ACC112 (cell line): ENCODE measurements at regions not wholly inside any gene's neighbourhood (a gene's known extent, or its start where the extent isn't known, plus 50 kb on each side); places are given as distances from the start of the nearest gene placed in this dataset.

Experiments used
- H2AFZ ChIP-seq: fragments of 200-600 bp; sonication (generic); one replicate; pipeline ENCODE4 v1.6.0; 2017; ENCODE audit warnings: antibody characterized with exemption, low read length; ENCODE audit not compliant: unreplicated experiment
- H3K27ac ChIP-seq: fragments of 200-600 bp; sonication (generic); 2 replicates; pipeline ENCODE4 v1.5.1; 2014; ENCODE audit warnings: low read depth, mild to moderate bottlenecking, antibody characterized with exemption, low read length, moderate library complexity
- H3K27me3 ChIP-seq: fragments of 200-600 bp; sonication (generic); 2 replicates; pipeline ENCODE4 v1.6.1; 2014; ENCODE audit warnings: mild to moderate bottlenecking, antibody characterized with exemption, low read length, moderate library complexity, mixed read lengths; ENCODE audit not compliant: insufficient read depth
- H3K36me3 ChIP-seq: fragments of 200-600 bp; sonication (generic); 2 replicates; pipeline ENCODE4 v1.6.1; 2016; ENCODE audit warnings: mild to moderate bottlenecking, antibody characterized with exemption, low read length, moderate library complexity, mixed read lengths; ENCODE audit not compliant: insufficient read depth
- H3K4me1 ChIP-seq: fragments of 200-600 bp; sonication (generic); one replicate; pipeline ENCODE4 v1.6.1; 2016; ENCODE audit warnings: low read length, mixed read lengths; ENCODE audit not compliant: insufficient read depth, unreplicated experiment, control insufficient read depth
- H3K4me3 ChIP-seq: fragments of 200-600 bp; sonication (generic); 2 replicates; pipeline ENCODE4 v1.5.1; 2014; ENCODE audit warnings: mild to moderate bottlenecking, low read depth, low read length
- H3K79me2 ChIP-seq: fragments of 200-600 bp; sonication (generic); one replicate; pipeline ENCODE4 v1.6.0; 2016; ENCODE audit warnings: low read length; ENCODE audit not compliant: control insufficient read depth, unreplicated experiment, insufficient read depth

- H2AFZ ChIP-seq: no peak overlapping the region
- no peaks in the 10 kb centered on the region for H3K36me3 ChIP-seq
- peaks cover 13% of the 10 kb centered on the region; the same call in 1 of the 2 replicates for H3K27me3 ChIP-seq
- no peak overlapping the region for H3K27ac ChIP-seq
- H3K79me2 ChIP-seq: no peaks in the 10 kb centered on the region
- no peaks in the 10 kb centered on the region for H3K4me1 ChIP-seq
- no peak overlapping the region for H3K4me3 ChIP-seq
These were observed 274.0 kb downstream of the NSG2 start for GRCh38 chr5:174319551-174319950.

GRCh38 chr5:174320051-174320450, 274.5 kb downstream of the NSG2 start:
- Histone ChIP-seq H3K4me3 (no peak overlapping the region), H3K27ac (no peak overlapping the region), H2AFZ (no peak overlapping the region), H3K4me1 (no peaks in the 10 kb centered on the region), H3K36me3 (no peaks in the 10 kb centered on the region), H3K79me2 (no peaks in the 10 kb centered on the region), H3K27me3 (peaks cover 10% of the 10 kb centered on the region; the same call in 1 of the 2 replicates)

- Histone ChIP-seq H3K27ac (no peak overlapping the region), H2AFZ (no peak overlapping the region), H3K36me3 (no peaks in the 10 kb centered on the region), H3K27me3 (peaks cover 3% of the 10 kb centered on the region; the same call in 1 of the 2 replicates), H3K79me2 (no peaks in the 10 kb centered on the region), H3K4me1 (no peaks in the 10 kb centered on the region), H3K4me3 (no peak overlapping the region)
These were observed 278.4 kb downstream of the NSG2 start for GRCh38 chr5:174323878-174324281.

- no peaks in the 10 kb centered on the region for H3K4me1 ChIP-seq
- no peaks in the 10 kb centered on the region for H3K36me3 ChIP-seq
- H3K27me3 ChIP-seq: peaks cover 8% of the 10 kb centered on the region; the same call in 1 of the 2 replicates
- no peak overlapping the region for H2AFZ ChIP-seq
- no peak overlapping the region for H3K27ac ChIP-seq
- no peak overlapping the region for H3K4me3 ChIP-seq
- H3K79me2 ChIP-seq: no peaks in the 10 kb centered on the region
These were observed 279.2 kb downstream of the NSG2 start for GRCh38 chr5:174324680-174325079.

GRCh38 chr5:174325431-174325830, 279.9 kb downstream of the NSG2 start:
- no peak overlapping the region for H3K27ac ChIP-seq
- no peak overlapping the region for H2AFZ ChIP-seq
- no peaks in the 10 kb centered on the region for H3K36me3 ChIP-seq
- H3K27me3 ChIP-seq: peaks cover 8% of the 10 kb centered on the region; the same call in 1 of the 2 replicates
- no peak overlapping the region for H3K4me3 ChIP-seq
- H3K79me2 ChIP-seq: no peaks in the 10 kb centered on the region
- H3K4me1 ChIP-seq: no peaks in the 10 kb centered on the region

- H3K27ac ChIP-seq: no peak overlapping the region
- H3K36me3 ChIP-seq: no peaks in the 10 kb centered on the region
- H3K4me3 ChIP-seq: no peak overlapping the region
- peaks cover 8% of the 10 kb centered on the region; the same call in 1 of the 2 replicates for H3K27me3 ChIP-seq
- H3K79me2 ChIP-seq: no peaks in the 10 kb centered on the region
- no peak overlapping the region for H2AFZ ChIP-seq
- H3K4me1 ChIP-seq: no peaks in the 10 kb centered on the region
These were observed 280.5 kb downstream of the NSG2 start for GRCh38 chr5:174325961-174326360.

- no peak overlapping the region for H3K4me3 ChIP-seq
- no peak overlapping the region for H3K27ac ChIP-seq
- peaks cover 8% of the 10 kb centered on the region; the same call in 1 of the 2 replicates for H3K27me3 ChIP-seq
- H3K36me3 ChIP-seq: no peaks in the 10 kb centered on the region
- H3K79me2 ChIP-seq: no peaks in the 10 kb centered on the region
- H3K4me1 ChIP-seq: no peaks in the 10 kb centered on the region
- H2AFZ ChIP-seq: no peak overlapping the region
These were observed 280.9 kb downstream of the NSG2 start for GRCh38 chr5:174326372-174326771.

- Histone ChIP-seq H3K27ac (no peak overlapping the region), H2AFZ (no peak overlapping the region), H3K36me3 (no peaks in the 10 kb centered on the region), H3K4me3 (no peak overlapping the region), H3K4me1 (no peaks in the 10 kb centered on the region), H3K27me3 (peaks cover 8% of the 10 kb centered on the region; the same call in 1 of the 2 replicates), H3K79me2 (no peaks in the 10 kb centered on the region)
These were observed 281.9 kb downstream of the NSG2 start for GRCh38 chr5:174327317-174327864.

- Histone ChIP-seq H3K4me1 (no peaks in the 10 kb centered on the region), H2AFZ (no peak overlapping the region), H3K27me3 (peaks cover 8% of the 10 kb centered on the region; the same call in 1 of the 2 replicates), H3K27ac (no peak overlapping the region), H3K36me3 (no peaks in the 10 kb centered on the region), H3K4me3 (no peak overlapping the region), H3K79me2 (no peaks in the 10 kb centered on the region)
These were observed 282.4 kb downstream of the NSG2 start for GRCh38 chr5:174327896-174328295.

- Histone ChIP-seq H2AFZ (no peak overlapping the region), H3K4me3 (no peak overlapping the region), H3K4me1 (no peaks in the 10 kb centered on the region), H3K79me2 (no peaks in the 10 kb centered on the region), H3K36me3 (no peaks in the 10 kb centered on the region), H3K27me3 (peaks cover 6% of the 10 kb centered on the region; the same call in 1 of the 2 replicates), H3K27ac (no peak overlapping the region)
These were observed 283.3 kb downstream of the NSG2 start for GRCh38 chr5:174328631-174329299.

- Histone ChIP-seq H3K36me3 (no peaks in the 10 kb centered on the region), H2AFZ (no peak overlapping the region), H3K27me3 (peaks cover 5% of the 10 kb centered on the region; the same call in 1 of the 2 replicates), H3K4me1 (no peaks in the 10 kb centered on the region), H3K27ac (no peak overlapping the region), H3K79me2 (no peaks in the 10 kb centered on the region), H3K4me3 (no peak overlapping the region)
These were observed 284.2 kb downstream of the NSG2 start for GRCh38 chr5:174329738-174330137.
